Colonic mucosa (tissue), 4 donors: ENCODE measurements at regions not wholly inside any gene's neighbourhood (a gene's known extent, or its start where the extent isn't known, plus 50 kb on each side); places are given as distances from the start of the nearest gene placed in this dataset.

ENCODE experiments used
- DNase-seq: peaks from one replicate; pipeline ENCODE4 v3.0.0-alpha.2; 2020
- H3K27ac ChIP-seq: fragments of 200-600 bp; one replicate; pipeline ENCODE4 v1.8.0; 2021
- H3K27me3 ChIP-seq: fragments of 200-600 bp; one replicate; pipeline ENCODE4 v1.8.0; 2021
- H3K36me3 ChIP-seq: fragments of 200-600 bp; one replicate; pipeline ENCODE4 v1.8.0; 2021
- H3K4me1 ChIP-seq: fragments of 200-600 bp; one replicate; pipeline ENCODE4 v1.8.0; 2021; ENCODE audit warnings: mild to moderate bottlenecking
- H3K4me3 ChIP-seq: fragments of 200-600 bp; one replicate; pipeline ENCODE4 v1.8.0; 2021
- H3K9ac ChIP-seq, 2 donors: one replicate each; pipeline ENCODE4 v1.7.0; 2013; ENCODE audit warnings: control low read depth in 2 of 2, low read depth in 2 of 2, low read length in 2 of 2
- H3K9me3 ChIP-seq: fragments of 200-600 bp; one replicate; pipeline ENCODE4 v1.8.0; 2021
- CTCF ChIP-seq: fragments of 200-600 bp; IDR thresholded peaks from one replicate; pipeline ENCODE4 v1.8.0; 2022; ENCODE audit warnings: antibody characterized with exemption, mild to moderate bottlenecking
- intact Hi-C: fragments of 100-400 bp; cut with DNase I; formaldehyde crosslinking; loops from one replicate; pipeline ENCODE4 v1.14.1; 2022
- donor health status: healthy.
- donor health status: DM: no; HTN: no; CAD: no.
- donor health status: DM: no; HTN: no; CAD: no.

- TF ChIP-seq CTCF, result no peak
- no peaks in the 10 kb centered on the region for H3K9me3 ChIP-seq
- DNase-seq, result no peak
- intact Hi-C loops, result no loop called here
- H3K4me1 ChIP-seq, result no peaks in the 10 kb centered on the region
- no peak overlapping the region for H3K27ac ChIP-seq
- H3K9ac ChIP-seq, result no peak overlapping the region
- no peaks in the 10 kb centered on the region for H3K36me3 ChIP-seq
- H3K4me3 ChIP-seq, result no peak overlapping the region
- H3K27me3 ChIP-seq, result no peaks in the 10 kb centered on the region
Measured at GRCh38 chr6:92468066-92468465, 951.3 kb downstream of the EPHA7 start.

DNA sequence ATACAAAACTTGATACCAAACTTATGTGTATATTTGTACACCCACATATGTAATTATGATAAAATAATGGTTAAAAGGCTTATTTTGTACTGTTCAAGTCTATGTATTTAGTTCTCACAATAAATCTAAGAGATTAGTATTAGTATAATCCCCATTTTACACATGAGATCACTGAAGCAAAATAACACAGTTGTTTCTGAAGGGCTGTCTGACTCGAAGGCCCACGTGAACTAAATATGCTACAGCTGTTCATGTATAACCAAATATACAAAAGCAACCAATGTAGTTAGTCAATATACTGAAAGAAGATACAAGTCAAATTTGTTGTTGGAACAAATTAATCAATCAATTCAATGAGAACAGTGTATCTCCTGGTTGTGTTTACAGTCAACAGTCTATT lies 959.2 kb downstream of the EPHA7 start:
- no peak for TF ChIP-seq CTCF
- no peaks in the 10 kb centered on the region for H3K27me3 ChIP-seq
- no peaks in the 10 kb centered on the region for H3K4me1 ChIP-seq
- no peaks in the 10 kb centered on the region for H3K9me3 ChIP-seq
- H3K36me3 ChIP-seq, result no peaks in the 10 kb centered on the region
- H3K27ac ChIP-seq, result no peak overlapping the region
- no peak for DNase-seq
- intact Hi-C loops, result no loop called here
- no peak overlapping the region for H3K4me3 ChIP-seq
- no peak overlapping the region for H3K9ac ChIP-seq

GRCh38 chr6:92459606-92460005 lies 959.8 kb downstream of the EPHA7 start:
- Histone ChIP-seq H3K27me3 (no peaks in the 10 kb centered on the region), H3K36me3 (no peaks in the 10 kb centered on the region), H3K4me3 (no peak overlapping the region), H3K9me3 (no peaks in the 10 kb centered on the region), H3K4me1 (no peaks in the 10 kb centered on the region), H3K9ac (no peak overlapping the region), H3K27ac (no peak overlapping the region)
- no peak for DNase-seq
- no peak for TF ChIP-seq CTCF
- intact Hi-C loops, result no loop called here

DNA sequence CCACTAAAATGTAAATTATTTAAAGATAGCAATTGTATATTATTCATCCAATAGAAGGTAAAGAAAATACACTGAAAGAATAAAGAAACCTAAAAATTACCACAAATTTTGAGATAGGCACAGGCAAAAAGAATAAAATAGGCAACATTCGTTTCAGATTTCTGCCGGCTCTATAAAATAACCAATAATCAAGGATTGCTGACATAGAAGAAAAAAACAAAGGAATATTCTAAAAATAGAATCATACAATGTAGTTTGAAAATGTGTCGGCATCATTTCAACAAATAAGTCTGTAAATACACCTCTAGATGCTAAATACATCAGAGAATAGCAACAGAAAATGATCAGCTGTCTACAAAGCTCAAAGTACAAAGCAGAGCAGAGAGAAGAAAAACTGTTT lies 973.3 kb downstream of the EPHA7 start:
- Histone ChIP-seq H3K27me3 (no peaks in the 10 kb centered on the region), H3K27ac (no peak overlapping the region), H3K9ac (no peak overlapping the region), H3K36me3 (no peaks in the 10 kb centered on the region), H3K4me3 (no peak overlapping the region), H3K9me3 (no peaks in the 10 kb centered on the region), H3K4me1 (no peaks in the 10 kb centered on the region)
- TF ChIP-seq CTCF, result no peak
- intact Hi-C loops, result no loop called here
- DNase-seq, result no peak

DNA sequence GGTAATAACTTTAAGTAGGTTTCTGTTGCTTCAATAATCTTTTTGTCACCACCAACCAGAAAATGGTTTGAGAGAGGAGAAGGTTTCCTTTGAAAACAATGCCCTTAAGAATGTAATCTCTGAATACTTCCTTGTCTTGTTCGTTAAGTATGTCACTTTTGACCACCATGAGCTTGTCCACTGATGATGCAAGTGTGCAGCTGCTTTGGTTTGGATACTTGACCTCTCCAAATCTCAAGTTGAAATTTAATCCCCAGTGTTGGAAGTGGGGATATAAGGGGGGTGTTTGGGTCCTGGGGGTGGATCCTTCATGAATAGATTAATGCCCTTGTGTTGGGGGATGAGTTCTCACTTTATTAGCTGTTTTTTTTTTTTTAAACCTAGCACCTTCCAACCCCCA lies 985.4 kb downstream of the EPHA7 start:
- no peaks in the 10 kb centered on the region for H3K4me1 ChIP-seq
- no peak overlapping the region for H3K27ac ChIP-seq
- no peak overlapping the region for H3K4me3 ChIP-seq
- H3K9me3 ChIP-seq, result no peaks in the 10 kb centered on the region
- no peaks in the 10 kb centered on the region for H3K27me3 ChIP-seq
- no peak for TF ChIP-seq CTCF
- no peaks in the 10 kb centered on the region for H3K36me3 ChIP-seq
- DNase-seq, result no peak
- intact Hi-C loops, result no loop called here
- no peak overlapping the region for H3K9ac ChIP-seq

DNA sequence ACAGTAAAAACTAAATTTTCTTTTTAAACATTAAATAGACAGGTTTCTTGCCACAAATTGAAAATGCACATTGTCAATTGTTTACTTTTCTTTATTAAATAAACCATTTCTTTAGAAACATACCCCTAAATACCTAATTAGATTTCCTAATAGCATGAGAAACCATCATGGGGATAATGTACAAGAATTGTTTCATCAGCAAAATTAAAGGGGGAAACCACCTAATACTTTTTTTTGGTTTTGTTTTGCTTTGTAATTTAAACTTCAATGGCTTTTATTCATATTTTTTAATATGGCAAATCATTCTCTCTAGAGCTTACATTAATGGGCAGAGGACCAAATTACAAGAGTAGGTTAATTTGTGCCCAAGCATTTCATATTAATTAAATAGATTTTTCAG lies 987.9 kb downstream of the EPHA7 start:
- TF ChIP-seq CTCF, result no peak
- Histone ChIP-seq H3K27me3 (no peaks in the 10 kb centered on the region), H3K4me3 (no peak overlapping the region), H3K9me3 (no peaks in the 10 kb centered on the region), H3K4me1 (no peaks in the 10 kb centered on the region), H3K9ac (no peak overlapping the region), H3K36me3 (no peaks in the 10 kb centered on the region), H3K27ac (no peak overlapping the region)
- DNase-seq, result no peak
- intact Hi-C loops, result no loop called here
